AG04449 (cell line): ENCODE measurements at regions not wholly inside any gene's neighbourhood (a gene's known extent, or its start where the extent isn't known, plus 50 kb on each side); places are given as distances from the start of the nearest gene placed in this dataset.

Source experiments
- CTCF ChIA-PET: fragments of 350-600 bp; formaldehyde crosslinking; extraction: SDS; loops from one replicate; lab custom pipeline; 2021; ENCODE audit warnings: antibody characterized with exemption; lab: Yijun Ruan, JAX
- POLR2A ChIA-PET: fragments of 400-600, 350-600 bp; formaldehyde crosslinking; extraction: SDS; loops from one replicate; lab custom pipeline; 2020; ENCODE audit warnings: antibody characterized with exemption, inconsistent platforms; lab: Yijun Ruan, JAX
- DNase-seq: peaks from one replicate; pipeline ENCODE4 v3.0.0-alpha.2; 2010; ENCODE audit warnings: low read depth, low spot score
- H3K4me3 ChIP-seq: 2 replicates; pipeline ENCODE4 v1.5.1; 2011; ENCODE audit warnings: low read depth, mild to moderate bottlenecking, control low read depth, low read length
- TF ChIP-seq, protein P1 (sequence below): IDR thresholded peaks from one replicate; pipeline ENCODE4 v1.5.1; 2011; ENCODE audit warnings: mild to moderate bottlenecking, moderate library complexity, low read length, control low read depth, inconsistent platforms; ENCODE audit not compliant: insufficient read depth; ENCODE audit errors: missing control alignments

DNA sequence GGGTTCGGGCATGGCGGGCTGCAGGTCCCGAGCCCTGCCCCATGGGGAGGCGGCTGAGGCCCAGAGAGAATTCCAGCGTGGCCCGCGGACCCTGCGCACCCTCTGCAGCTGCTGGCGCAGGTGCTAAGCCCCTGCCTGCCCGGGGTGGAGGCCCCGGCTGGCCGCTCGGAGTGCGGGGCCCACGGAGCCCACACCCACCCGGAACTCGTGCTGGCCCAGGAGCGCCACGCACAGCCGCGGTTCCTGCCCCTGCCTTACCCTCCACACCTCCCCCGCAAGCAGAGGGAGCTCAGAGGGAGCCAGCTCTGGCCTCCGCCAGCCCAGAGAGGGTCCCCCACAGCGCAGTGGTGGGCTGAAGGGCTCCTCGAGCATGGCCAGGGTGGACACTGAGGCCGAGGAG lies 75.3 kb downstream of the MRPS30 start:
- no peak for DNase-seq
- no peak overlapping the region for H3K4me3 ChIP-seq
- POLR2A ChIA-PET, result no interaction called here
- TF ChIP-seq, protein P1, sequence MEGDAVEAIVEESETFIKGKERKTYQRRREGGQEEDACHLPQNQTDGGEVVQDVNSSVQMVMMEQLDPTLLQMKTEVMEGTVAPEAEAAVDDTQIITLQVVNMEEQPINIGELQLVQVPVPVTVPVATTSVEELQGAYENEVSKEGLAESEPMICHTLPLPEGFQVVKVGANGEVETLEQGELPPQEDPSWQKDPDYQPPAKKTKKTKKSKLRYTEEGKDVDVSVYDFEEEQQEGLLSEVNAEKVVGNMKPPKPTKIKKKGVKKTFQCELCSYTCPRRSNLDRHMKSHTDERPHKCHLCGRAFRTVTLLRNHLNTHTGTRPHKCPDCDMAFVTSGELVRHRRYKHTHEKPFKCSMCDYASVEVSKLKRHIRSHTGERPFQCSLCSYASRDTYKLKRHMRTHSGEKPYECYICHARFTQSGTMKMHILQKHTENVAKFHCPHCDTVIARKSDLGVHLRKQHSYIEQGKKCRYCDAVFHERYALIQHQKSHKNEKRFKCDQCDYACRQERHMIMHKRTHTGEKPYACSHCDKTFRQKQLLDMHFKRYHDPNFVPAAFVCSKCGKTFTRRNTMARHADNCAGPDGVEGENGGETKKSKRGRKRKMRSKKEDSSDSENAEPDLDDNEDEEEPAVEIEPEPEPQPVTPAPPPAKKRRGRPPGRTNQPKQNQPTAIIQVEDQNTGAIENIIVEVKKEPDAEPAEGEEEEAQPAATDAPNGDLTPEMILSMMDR, result no peak
- CTCF ChIA-PET, result no interaction called here

DNA sequence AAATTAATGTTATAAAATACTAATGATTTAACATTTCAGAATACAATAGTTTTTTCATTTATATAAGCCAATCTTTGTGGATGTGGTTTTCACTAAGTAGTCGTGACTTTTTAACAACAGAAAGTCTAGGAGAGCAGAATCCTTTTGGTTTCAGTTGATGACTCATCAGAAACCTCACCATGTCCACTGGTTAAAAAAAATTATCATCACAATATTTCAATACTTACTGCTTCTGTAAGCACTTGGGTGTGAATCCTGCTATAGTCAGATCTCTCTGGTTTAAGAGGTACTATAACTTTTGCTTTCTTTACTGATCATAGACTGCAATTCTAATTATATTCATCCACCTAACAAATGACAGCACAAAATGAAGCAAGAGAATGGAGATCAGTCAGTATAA lies 77.2 kb downstream of the MRPS30 start:
- TF ChIP-seq, protein P1, result no peak
- H3K4me3 ChIP-seq, result no peak overlapping the region
- POLR2A ChIA-PET, result no interaction called here
- no peak for DNase-seq
- CTCF ChIA-PET, result no interaction called here

DNA sequence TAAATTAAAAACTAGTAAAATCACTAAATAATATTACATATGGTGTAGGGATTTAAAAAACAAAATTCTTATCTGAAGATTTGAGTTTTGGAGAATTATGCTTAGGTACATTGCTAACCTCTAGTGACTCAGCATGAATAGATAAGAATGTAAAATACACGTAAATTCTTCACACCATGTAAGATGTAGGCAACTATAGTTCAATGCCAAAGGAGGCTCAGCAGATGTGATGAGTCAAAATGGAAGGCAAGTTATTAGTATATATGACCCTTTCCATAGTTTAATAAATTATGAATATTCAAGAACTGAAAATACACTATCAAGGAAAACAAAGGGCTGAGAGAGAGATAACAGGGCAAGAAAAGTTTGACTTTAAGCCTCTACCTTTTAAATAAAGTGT lies 79.0 kb downstream of the MRPS30 start:
- POLR2A ChIA-PET, result no interaction called here
- DNase-seq, result no peak
- TF ChIP-seq, protein P1, result no peak
- no peak overlapping the region for H3K4me3 ChIP-seq
- CTCF ChIA-PET, result no interaction called here

DNA sequence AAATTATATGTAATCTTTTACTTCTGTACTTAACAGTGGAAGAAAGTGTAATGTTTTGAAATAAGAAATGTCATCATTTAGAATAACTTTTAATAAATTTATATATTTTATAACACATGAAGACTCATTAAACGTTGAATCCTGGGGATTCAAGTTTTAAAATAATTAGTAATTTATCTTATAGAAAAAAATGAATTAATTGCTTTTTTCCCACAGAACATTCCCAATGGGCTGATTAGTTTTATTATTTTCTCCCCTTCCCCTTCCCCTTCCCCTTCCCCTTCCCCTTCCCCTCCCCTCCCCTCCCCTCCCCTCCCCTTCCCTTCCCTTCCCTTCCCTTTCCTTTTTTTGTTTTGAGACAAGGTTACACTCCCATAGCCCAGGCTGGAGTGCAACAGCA lies 79.7 kb downstream of the MRPS30 start:
- no peak for DNase-seq
- TF ChIP-seq, protein P1, result no peak
- POLR2A ChIA-PET, result no interaction called here
- CTCF ChIA-PET, result no interaction called here
- H3K4me3 ChIP-seq, result no peak overlapping the region

DNA sequence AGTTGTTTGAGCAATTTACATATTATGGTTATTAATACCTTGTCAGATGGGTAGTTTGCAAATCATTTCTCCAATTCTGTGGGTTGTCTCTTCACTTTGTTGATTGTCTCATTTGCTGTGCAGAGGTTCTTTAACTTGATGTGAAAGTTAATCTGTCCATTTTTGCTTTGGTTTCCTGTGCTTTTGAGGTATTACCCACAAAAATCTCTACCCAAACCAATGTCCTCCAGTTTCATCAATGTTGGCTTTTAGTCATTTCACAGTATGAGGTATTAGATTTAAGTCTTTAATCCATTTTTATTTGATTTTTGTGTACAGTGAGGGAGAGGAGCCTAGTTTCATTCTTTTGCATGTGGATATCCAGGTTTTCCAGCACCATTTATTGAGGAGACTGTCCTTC lies 82.4 kb downstream of the MRPS30 start:
- ChIA-PET POLR2A (no interaction called here), CTCF (no interaction called here)
- H3K4me3 ChIP-seq, result no peak overlapping the region
- no peak for DNase-seq
- TF ChIP-seq, protein P1, result no peak

DNA sequence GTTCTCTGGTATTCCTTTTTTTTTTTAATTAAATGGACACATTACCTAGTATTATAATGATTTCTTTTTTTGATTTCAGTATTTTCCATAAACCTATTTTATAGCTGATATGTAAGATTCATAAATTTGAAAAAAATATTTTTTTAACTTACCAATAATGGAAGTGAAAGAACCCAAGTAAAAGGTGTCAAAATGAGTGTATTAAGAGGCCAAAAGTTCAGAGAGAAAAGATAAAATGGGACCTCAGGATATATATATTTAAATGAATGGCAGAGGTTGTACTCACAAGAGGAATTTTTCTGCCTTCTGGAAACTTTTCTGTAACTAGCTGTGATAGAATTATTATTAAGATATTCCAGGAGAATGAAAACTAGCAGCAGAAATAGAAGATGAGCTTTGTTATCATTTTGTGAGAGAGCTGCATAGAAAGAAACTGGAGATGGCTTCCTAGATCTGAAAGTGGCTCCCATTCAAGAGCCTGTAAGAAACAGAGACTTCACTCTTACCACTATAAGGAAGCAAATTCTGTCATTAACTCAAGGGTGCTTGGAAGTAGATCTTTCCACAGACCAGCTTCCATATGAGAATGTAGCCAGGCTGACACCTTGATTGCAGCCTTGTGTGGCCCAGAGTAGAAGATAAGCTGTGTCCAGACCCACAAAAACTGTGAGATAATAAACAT lies 91.7 kb downstream of the MRPS30 start:
- POLR2A ChIA-PET, result no interaction called here
- no peak for DNase-seq
- CTCF ChIA-PET, result no interaction called here
- TF ChIP-seq, protein P1, result no peak
- H3K4me3 ChIP-seq, result no peak overlapping the region
